DND-41 (cell line): ENCODE measurements at regions not wholly inside any gene's neighbourhood (a gene's known extent, or its start where the extent isn't known, plus 50 kb on each side); places are given as distances from the start of the nearest gene placed in this dataset.

Source experiments
- ATAC-seq: fragments of 200-7000 bp; cut with Tn5 transposase; 3 replicates; pipeline ENCODE4 v1.9.1; 2021; ENCODE audit warnings: low read depth; ENCODE audit not compliant: insufficient read depth
- DNase-seq: peaks from one replicate; pipeline ENCODE4 v3.0.0-alpha.2; 2020
- H2AFZ ChIP-seq: 2 replicates; pipeline ENCODE4 v1.6.0; 2012; ENCODE audit warnings: low read depth, low read length
- H3K27ac ChIP-seq: 2 replicates; pipeline ENCODE4 v1.5.1; 2012; ENCODE audit warnings: low read length, inconsistent platforms
- H3K27me3 ChIP-seq: fragments of 200-600 bp; sonication (generic); 2 replicates; pipeline ENCODE4 v1.6.0; 2012; ENCODE audit warnings: low read length, mild to moderate bottlenecking, inconsistent platforms; ENCODE audit not compliant: insufficient read depth, poor library complexity
- H3K36me3 ChIP-seq: 2 replicates; pipeline ENCODE4 v1.5.1; 2012; ENCODE audit warnings: low read length, inconsistent platforms; ENCODE audit not compliant: insufficient read depth
- H3K4me1 ChIP-seq: 2 replicates; pipeline ENCODE4 v1.5.1; 2012; ENCODE audit warnings: mild to moderate bottlenecking, low read length; ENCODE audit not compliant: insufficient read depth
- H3K4me2 ChIP-seq: 2 replicates; pipeline ENCODE4 v1.6.0; 2012; ENCODE audit warnings: mild to moderate bottlenecking, moderate library complexity, low read length, inconsistent platforms; ENCODE audit not compliant: insufficient read depth
- H3K4me3 ChIP-seq, 2 experiments: fragments of 200-600 bp in 1 of 2; shearing (Covaris generic) in 1 of 2; 2 replicates each; pipeline ENCODE4 v1.5.1; 2012 to 2016; ENCODE audit warnings: inconsistent platforms in 2 of 2, low read length in 2 of 2, mild to moderate bottlenecking in 2 of 2, low read depth in 1 of 2, moderate library complexity in 1 of 2
- H3K79me2 ChIP-seq: 2 replicates; pipeline ENCODE4 v1.6.0; 2012; ENCODE audit warnings: low read length, inconsistent platforms; ENCODE audit not compliant: insufficient read depth
- H3K9ac ChIP-seq: 2 replicates; pipeline ENCODE4 v1.6.0; 2012; ENCODE audit warnings: low read depth, mild to moderate bottlenecking, inconsistent platforms, low read length, moderate library complexity
- H3K9me3 ChIP-seq: 2 replicates; pipeline ENCODE4 v1.5.1; 2012; ENCODE audit warnings: low read length, moderate library complexity, mild to moderate bottlenecking, inconsistent platforms; ENCODE audit not compliant: insufficient read depth, severe bottlenecking
- H4K20me1 ChIP-seq: 2 replicates; pipeline ENCODE4 v1.6.0; 2012; ENCODE audit warnings: low read length; ENCODE audit not compliant: insufficient read depth
- EZH2 ChIP-seq: IDR thresholded peaks from 3 replicates; pipeline ENCODE4 v1.6.1; 2012; ENCODE audit warnings: borderline replicate concordance, low read depth, mild to moderate bottlenecking, moderate library complexity, low read length, inconsistent platforms; ENCODE audit not compliant: severe bottlenecking
- TF ChIP-seq, protein P1 (sequence below): IDR thresholded peaks from 2 replicates; pipeline ENCODE4 v1.5.1; 2012; ENCODE audit warnings: borderline replicate concordance, low read length, moderate library complexity, mild to moderate bottlenecking; ENCODE audit not compliant: poor library complexity, severe bottlenecking; ENCODE audit errors: extremely low read depth

- Histone ChIP-seq H4K20me1 (no peaks in the 10 kb centered on the region), H3K27me3 (no peaks in the 10 kb centered on the region), H3K4me3 (no peak overlapping the region), H3K79me2 (no peaks in the 10 kb centered on the region), H3K27ac (no peak overlapping the region), H3K9me3 (no peaks in the 10 kb centered on the region), H2AFZ (no peak overlapping the region), H3K36me3 (no peaks in the 10 kb centered on the region), H3K4me1 (no peaks in the 10 kb centered on the region; the same call in 1 of the 2 replicates), H3K4me2 (no peak overlapping the region), H3K9ac (no peak overlapping the region)
- no peak for TF ChIP-seq EZH2
- no peak for ATAC-seq
- no peak for DNase-seq
These were observed 185.4 kb downstream of the DKK2 start for GRCh38 chr4:106850691-106851090.

DNA sequence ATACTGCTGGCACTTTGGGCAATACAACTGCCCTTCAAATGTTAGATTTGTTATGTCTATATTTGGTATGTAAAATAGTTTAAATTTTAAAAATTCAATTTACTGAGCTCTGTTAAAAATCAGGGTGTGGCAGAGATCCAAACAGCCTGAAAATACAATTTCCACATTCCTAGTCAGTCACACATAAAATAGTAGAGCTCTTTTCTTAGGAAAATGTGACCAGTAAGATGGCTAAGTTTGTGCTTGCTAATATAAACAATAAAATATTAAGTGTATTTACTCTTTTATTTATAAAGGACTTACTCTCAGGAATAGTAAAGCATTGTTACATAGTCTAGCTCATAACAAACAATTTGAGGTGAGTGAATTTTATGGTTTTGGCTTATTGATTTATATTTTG is 200.2 kb downstream of the DKK2 start:
- H3K4me3 ChIP-seq: no peak overlapping the region
- H2AFZ ChIP-seq: no peak overlapping the region
- no peaks in the 10 kb centered on the region for H4K20me1 ChIP-seq
- ATAC-seq (no peak), DNase-seq (no peak)
- no peaks in the 10 kb centered on the region for H3K79me2 ChIP-seq
- H3K9ac ChIP-seq: no peak overlapping the region
- H3K36me3 ChIP-seq: no peaks in the 10 kb centered on the region
- no peaks in the 10 kb centered on the region for H3K27me3 ChIP-seq
- no peak overlapping the region for H3K27ac ChIP-seq
- H3K9me3 ChIP-seq: peaks cover 13% of the 10 kb centered on the region
- no peak overlapping the region for H3K4me2 ChIP-seq
- H3K4me1 ChIP-seq: no peaks in the 10 kb centered on the region
- no peak for TF ChIP-seq EZH2
- TF ChIP-seq, protein P1, sequence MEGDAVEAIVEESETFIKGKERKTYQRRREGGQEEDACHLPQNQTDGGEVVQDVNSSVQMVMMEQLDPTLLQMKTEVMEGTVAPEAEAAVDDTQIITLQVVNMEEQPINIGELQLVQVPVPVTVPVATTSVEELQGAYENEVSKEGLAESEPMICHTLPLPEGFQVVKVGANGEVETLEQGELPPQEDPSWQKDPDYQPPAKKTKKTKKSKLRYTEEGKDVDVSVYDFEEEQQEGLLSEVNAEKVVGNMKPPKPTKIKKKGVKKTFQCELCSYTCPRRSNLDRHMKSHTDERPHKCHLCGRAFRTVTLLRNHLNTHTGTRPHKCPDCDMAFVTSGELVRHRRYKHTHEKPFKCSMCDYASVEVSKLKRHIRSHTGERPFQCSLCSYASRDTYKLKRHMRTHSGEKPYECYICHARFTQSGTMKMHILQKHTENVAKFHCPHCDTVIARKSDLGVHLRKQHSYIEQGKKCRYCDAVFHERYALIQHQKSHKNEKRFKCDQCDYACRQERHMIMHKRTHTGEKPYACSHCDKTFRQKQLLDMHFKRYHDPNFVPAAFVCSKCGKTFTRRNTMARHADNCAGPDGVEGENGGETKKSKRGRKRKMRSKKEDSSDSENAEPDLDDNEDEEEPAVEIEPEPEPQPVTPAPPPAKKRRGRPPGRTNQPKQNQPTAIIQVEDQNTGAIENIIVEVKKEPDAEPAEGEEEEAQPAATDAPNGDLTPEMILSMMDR: no peak

DNA sequence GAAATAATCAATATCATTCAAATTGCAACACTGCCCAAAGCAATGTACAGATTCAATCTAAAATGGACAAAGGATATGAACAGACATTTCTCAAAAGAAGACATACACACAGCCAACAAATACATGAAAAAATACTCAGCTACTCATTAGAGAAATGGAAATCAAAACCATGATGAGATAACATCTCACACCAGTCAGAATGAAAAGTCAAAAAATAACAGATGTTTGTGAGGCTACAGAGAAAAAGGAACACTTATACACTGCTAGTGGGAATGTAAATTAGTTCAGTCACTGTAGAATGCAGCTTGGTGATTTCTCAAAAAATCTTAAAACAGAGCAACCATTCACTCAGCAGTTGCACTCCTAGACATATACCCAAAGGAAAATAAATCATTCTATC is 205.2 kb downstream of the DKK2 start:
- no peak overlapping the region for H3K4me3 ChIP-seq
- H3K27ac ChIP-seq: no peak overlapping the region
- H3K79me2 ChIP-seq: no peaks in the 10 kb centered on the region
- no peaks in the 10 kb centered on the region for H3K36me3 ChIP-seq
- ATAC-seq (no peak), DNase-seq (no peak)
- no peaks in the 10 kb centered on the region for H4K20me1 ChIP-seq
- TF ChIP-seq EZH2: no peak
- TF ChIP-seq, protein P1: no peak
- H3K4me2 ChIP-seq: no peak overlapping the region
- no peaks in the 10 kb centered on the region for H3K9me3 ChIP-seq
- H2AFZ ChIP-seq: no peak overlapping the region
- no peaks in the 10 kb centered on the region for H3K27me3 ChIP-seq
- no peak overlapping the region for H3K9ac ChIP-seq
- H3K4me1 ChIP-seq: no peaks in the 10 kb centered on the region

DNA sequence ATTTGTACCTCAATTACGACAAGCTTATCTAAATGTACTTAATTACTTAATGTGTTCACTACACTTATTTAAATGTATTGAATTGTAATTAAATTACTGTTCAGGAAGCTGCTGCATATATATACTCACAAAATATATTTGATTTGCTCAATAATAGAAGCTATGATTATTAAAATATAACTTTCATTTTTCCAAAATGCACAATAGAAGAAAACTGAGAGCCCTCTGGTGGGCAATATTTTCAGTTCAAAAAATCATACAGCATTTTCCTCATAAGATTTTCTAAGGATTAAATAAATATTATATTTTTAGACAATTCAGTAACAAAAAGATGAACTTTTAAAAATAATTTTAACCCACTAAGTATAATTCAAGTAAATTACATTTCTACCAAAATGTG is 217.3 kb downstream of the DKK2 start:
- no peaks in the 10 kb centered on the region for H4K20me1 ChIP-seq
- DNase-seq: no peak
- TF ChIP-seq EZH2: no peak
- TF ChIP-seq, protein P1: peak; percentile 29
- H3K27ac ChIP-seq: no peak overlapping the region
- H3K4me3 ChIP-seq: no peak overlapping the region
- no peaks in the 10 kb centered on the region for H3K27me3 ChIP-seq
- no peak overlapping the region for H2AFZ ChIP-seq
- ATAC-seq: no peak
- H3K79me2 ChIP-seq: no peaks in the 10 kb centered on the region
- no peak overlapping the region for H3K9ac ChIP-seq
- no peak overlapping the region for H3K4me2 ChIP-seq
- peaks cover 6% of the 10 kb centered on the region for H3K9me3 ChIP-seq
- no peaks in the 10 kb centered on the region for H3K4me1 ChIP-seq
- H3K36me3 ChIP-seq: no peaks in the 10 kb centered on the region
